HepG2 (cell line): ENCODE measurements at regions not wholly inside any gene's neighbourhood (a gene's known extent, or its start where the extent isn't known, plus 50 kb on each side); places are given as distances from the start of the nearest gene placed in this dataset.

Experiments
- CEBPG ChIP-seq: IDR thresholded peaks from 2 replicates; pipeline ENCODE4 v1.6.1; 2016
- ELF3 ChIP-seq: IDR thresholded peaks from 2 replicates; pipeline ENCODE4 v1.6.1; 2016; ENCODE audit warnings: missing genetic modification reagents, missing compliant biosample characterization
- ISL2 ChIP-seq: sonication (generic); formaldehyde crosslinking; IDR thresholded peaks from 2 replicates; pipeline ENCODE4 v1.5.0; 2020; ENCODE audit warnings: missing genetic modification reagents
- NFYC ChIP-seq: IDR thresholded peaks from 2 replicates; pipeline ENCODE4 v1.6.1; 2016; ENCODE audit warnings: missing genetic modification reagents, missing compliant biosample characterization
- POGZ ChIP-seq: sonication (generic); formaldehyde crosslinking; IDR thresholded peaks from 2 replicates; pipeline ENCODE4 v1.4.0; 2020; ENCODE audit warnings: mild to moderate bottlenecking, missing genetic modification reagents
- SAP130 ChIP-seq: IDR thresholded peaks from 2 replicates; pipeline ENCODE4 v1.6.1; 2016; ENCODE audit warnings: low read depth
- SOX5 ChIP-seq: IDR thresholded peaks from 2 replicates; pipeline ENCODE4 v1.6.1; 2016; ENCODE audit warnings: borderline replicate concordance
- SOX6 ChIP-seq, 2 experiments: fragments of 450-650 bp in 1 of 2; sonication (generic) in 1 of 2; formaldehyde crosslinking in 1 of 2; IDR thresholded peaks; 2 replicates each; pipeline versions ENCODE4 v1.4.0 to v1.6.1; 2017 to 2020; ENCODE audit warnings: antibody characterized with exemption in 1 of 2, mild to moderate bottlenecking in 1 of 2, missing genetic modification reagents in 1 of 2
- SRSF1 ChIP-seq: fragments of 200-400 bp; formaldehyde crosslinking; optimal IDR thresholded peaks from 2 replicates; pipeline ENCODE3; 2017; ENCODE audit warnings: mild to moderate bottlenecking, low read depth, low read length, moderate library complexity
- STAG1 ChIP-seq: sonication (generic); formaldehyde crosslinking; IDR thresholded peaks from 2 replicates; pipeline ENCODE4 v1.4.0; 2020; ENCODE audit warnings: missing genetic modification reagents
- TEAD3 ChIP-seq: optimal IDR thresholded peaks from 2 replicates; pipeline ENCODE3; 2016; ENCODE audit warnings: borderline replicate concordance
- ZNF12 ChIP-seq: sonication (generic); formaldehyde crosslinking; IDR thresholded peaks from 2 replicates; pipeline ENCODE4 v1.5.0; 2020; ENCODE audit warnings: missing genetic modification reagents
- ZNF205 ChIP-seq: IDR thresholded peaks from 2 replicates; pipeline ENCODE4 v1.6.1; 2018; ENCODE audit warnings: missing biosample characterization, missing genetic modification reagents
- ZNF251 ChIP-seq: sonication (generic); formaldehyde crosslinking; IDR thresholded peaks from 2 replicates; pipeline ENCODE4 v1.9.0; 2021; ENCODE audit warnings: mild to moderate bottlenecking, missing genetic modification reagents
- ZNF317 ChIP-seq: sonication (generic); formaldehyde crosslinking; IDR thresholded peaks from 2 replicates; pipeline ENCODE4 v1.5.0; 2020; ENCODE audit warnings: mild to moderate bottlenecking, missing genetic modification reagents
- ZNF460 ChIP-seq: sonication (generic); formaldehyde crosslinking; IDR thresholded peaks from 2 replicates; pipeline ENCODE4 v1.5.1; 2020; ENCODE audit warnings: missing genetic modification reagents, mild to moderate bottlenecking, borderline replicate concordance
- ZNF598 ChIP-seq: sonication (generic); formaldehyde crosslinking; IDR thresholded peaks from 2 replicates; pipeline ENCODE4 v1.5.1; 2020; ENCODE audit warnings: mild to moderate bottlenecking, missing genetic modification reagents, borderline replicate concordance
- ZNF644 ChIP-seq: IDR thresholded peaks from 2 replicates; pipeline ENCODE4 v1.6.1; 2016; ENCODE audit warnings: low read depth
- ZNF766 ChIP-seq: sonication (generic); formaldehyde crosslinking; IDR thresholded peaks from 2 replicates; pipeline ENCODE4 v1.5.0; 2020; ENCODE audit warnings: missing genetic modification reagents, borderline replicate concordance
- TF ChIP-seq, protein P1 (sequence below): sonication (generic); formaldehyde crosslinking; IDR thresholded peaks from 2 replicates; pipeline ENCODE4 v1.5.0; 2020; ENCODE audit warnings: mild to moderate bottlenecking, missing genetic modification reagents
- TF ChIP-seq, protein P2 (sequence below), 2 experiments: sonication (generic) in 1 of 2; formaldehyde crosslinking in 1 of 2; IDR thresholded peaks; 2 replicates each; pipeline versions ENCODE4 v1.4.0 to v1.6.1; 2016 to 2020; ENCODE audit warnings: borderline replicate concordance in 1 of 2, low read depth in 1 of 2, mild to moderate bottlenecking in 1 of 2, missing genetic modification reagents in 1 of 2

DNA sequence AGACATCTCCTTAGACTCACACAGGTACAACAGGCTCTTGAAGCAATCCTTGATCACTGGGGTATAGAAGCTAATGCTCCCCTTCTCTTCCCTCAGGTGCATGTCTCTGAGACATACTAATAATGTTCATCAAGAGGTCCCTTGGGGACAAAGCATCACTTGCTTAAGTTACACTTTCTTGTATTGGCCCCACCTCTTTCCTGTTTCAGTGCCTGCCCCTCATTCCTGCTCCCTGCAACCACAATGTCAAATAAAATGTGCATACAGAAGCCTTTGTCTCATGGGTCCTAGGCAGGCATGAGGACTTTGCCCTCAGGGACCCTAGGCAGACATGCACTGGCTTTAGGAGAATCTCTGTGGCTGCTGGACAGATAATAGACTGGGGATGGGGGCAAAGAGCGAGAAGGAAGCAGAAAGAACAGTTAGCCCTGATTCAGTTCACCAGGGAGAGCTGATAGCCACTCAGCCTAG is 175.0 kb upstream of the NPY start (continued):
- no peak for TF ChIP-seq SAP130 (CRISPR knock-in tag)
- TF ChIP-seq ZNF644 (CRISPR knock-in tag): peak; percentile 80
- no peak for TF ChIP-seq SOX6 (IDR thresholded peaks at IDR 0.05)
- TF ChIP-seq SOX6 (CRISPR knock-in tag; IDR thresholded peaks at IDR 0.05): peak; percentile 85
- 0 out of 2 replicates have a peak, but pooled peaks have one; percentile 47 for TF ChIP-seq POGZ (CRISPR knock-in tag)
- TF ChIP-seq NFYC (CRISPR knock-in tag): no peak
- TF ChIP-seq, protein P1, sequence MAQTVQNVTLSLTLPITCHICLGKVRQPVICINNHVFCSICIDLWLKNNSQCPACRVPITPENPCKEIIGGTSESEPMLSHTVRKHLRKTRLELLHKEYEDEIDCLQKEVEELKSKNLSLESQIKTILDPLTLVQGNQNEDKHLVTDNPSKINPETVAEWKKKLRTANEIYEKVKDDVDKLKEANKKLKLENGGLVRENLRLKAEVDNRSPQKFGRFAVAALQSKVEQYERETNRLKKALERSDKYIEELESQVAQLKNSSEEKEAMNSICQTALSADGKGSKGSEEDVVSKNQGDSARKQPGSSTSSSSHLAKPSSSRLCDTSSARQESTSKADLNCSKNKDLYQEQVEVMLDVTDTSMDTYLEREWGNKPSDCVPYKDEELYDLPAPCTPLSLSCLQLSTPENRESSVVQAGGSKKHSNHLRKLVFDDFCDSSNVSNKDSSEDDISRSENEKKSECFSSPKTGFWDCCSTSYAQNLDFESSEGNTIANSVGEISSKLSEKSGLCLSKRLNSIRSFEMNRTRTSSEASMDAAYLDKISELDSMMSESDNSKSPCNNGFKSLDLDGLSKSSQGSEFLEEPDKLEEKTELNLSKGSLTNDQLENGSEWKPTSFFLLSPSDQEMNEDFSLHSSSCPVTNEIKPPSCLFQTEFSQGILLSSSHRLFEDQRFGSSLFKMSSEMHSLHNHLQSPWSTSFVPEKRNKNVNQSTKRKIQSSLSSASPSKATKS: no peak
- no peak for TF ChIP-seq CEBPG (CRISPR knock-in tag)
- 0 out of 2 replicates have a peak, but pooled peaks have one; percentile 32 for TF ChIP-seq ELF3 (CRISPR knock-in tag)
- TF ChIP-seq ZNF460: no peak
- no peak for TF ChIP-seq ZNF598
- no peak for TF ChIP-seq STAG1
- peak; percentile 24; the same call in 1 of the 2 replicates for TF ChIP-seq ISL2
- TF ChIP-seq TEAD3 (CRISPR knock-in tag): peak; percentile 33
- TF ChIP-seq ZNF766 (CRISPR knock-in tag): no peak
- no peak for TF ChIP-seq ZNF12 (CRISPR knock-in tag)
- 0 out of 2 replicates have a peak, but pooled peaks have one; percentile 42 for TF ChIP-seq ZNF205 (CRISPR knock-in tag)
- no peak for TF ChIP-seq ZNF251
- 0 out of 2 replicates have a peak, but pooled peaks have one; percentile 35 for TF ChIP-seq ZNF317 (CRISPR knock-in tag)
- no peak for TF ChIP-seq SRSF1
- peak; percentile 80; the same call in 1 of the 2 replicates for TF ChIP-seq SOX5 (CRISPR knock-in tag)
- TF ChIP-seq, protein P2, sequence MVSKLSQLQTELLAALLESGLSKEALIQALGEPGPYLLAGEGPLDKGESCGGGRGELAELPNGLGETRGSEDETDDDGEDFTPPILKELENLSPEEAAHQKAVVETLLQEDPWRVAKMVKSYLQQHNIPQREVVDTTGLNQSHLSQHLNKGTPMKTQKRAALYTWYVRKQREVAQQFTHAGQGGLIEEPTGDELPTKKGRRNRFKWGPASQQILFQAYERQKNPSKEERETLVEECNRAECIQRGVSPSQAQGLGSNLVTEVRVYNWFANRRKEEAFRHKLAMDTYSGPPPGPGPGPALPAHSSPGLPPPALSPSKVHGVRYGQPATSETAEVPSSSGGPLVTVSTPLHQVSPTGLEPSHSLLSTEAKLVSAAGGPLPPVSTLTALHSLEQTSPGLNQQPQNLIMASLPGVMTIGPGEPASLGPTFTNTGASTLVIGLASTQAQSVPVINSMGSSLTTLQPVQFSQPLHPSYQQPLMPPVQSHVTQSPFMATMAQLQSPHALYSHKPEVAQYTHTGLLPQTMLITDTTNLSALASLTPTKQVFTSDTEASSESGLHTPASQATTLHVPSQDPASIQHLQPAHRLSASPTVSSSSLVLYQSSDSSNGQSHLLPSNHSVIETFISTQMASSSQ (IDR thresholded peaks at IDR 0.05; ENCODE audit: low read depth): no peak
- TF ChIP-seq, protein P2 (CRISPR knock-in tag; IDR thresholded peaks at IDR 0.05; ENCODE audit: borderline replicate concordance): no peak
